GM12872 (cell line): ENCODE measurements at regions not wholly inside any gene's neighbourhood (a gene's known extent, or its start where the extent isn't known, plus 50 kb on each side); places are given as distances from the start of the nearest gene placed in this dataset.

Experiments used
- CTCF ChIP-seq: IDR thresholded peaks from 3 replicates; pipeline ENCODE4 v1.5.1; 2011; ENCODE audit warnings: low read depth, mild to moderate bottlenecking, low read length, moderate library complexity; ENCODE audit not compliant: insufficient read depth

DNA sequence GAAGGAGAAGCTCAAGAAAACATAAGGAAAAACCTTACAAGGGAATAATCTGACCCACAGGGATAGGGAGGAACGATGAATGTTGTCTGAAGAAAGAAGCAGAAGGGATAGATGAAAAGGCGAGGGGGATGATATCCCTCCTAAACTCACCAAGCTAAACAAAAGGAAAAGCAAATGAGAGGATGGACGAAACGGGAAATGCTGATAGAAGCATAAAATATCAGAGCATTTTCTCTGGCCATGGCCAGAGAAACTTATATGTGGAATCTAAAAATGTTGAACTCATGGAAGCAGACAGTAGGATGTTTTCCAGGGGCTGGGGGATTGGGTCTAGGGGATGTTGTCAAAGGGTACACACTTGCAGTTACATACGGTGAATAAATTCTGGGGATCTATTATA is 148.4 kb upstream of the FOXQ1 start:
- no peak for TF ChIP-seq CTCF

DNA sequence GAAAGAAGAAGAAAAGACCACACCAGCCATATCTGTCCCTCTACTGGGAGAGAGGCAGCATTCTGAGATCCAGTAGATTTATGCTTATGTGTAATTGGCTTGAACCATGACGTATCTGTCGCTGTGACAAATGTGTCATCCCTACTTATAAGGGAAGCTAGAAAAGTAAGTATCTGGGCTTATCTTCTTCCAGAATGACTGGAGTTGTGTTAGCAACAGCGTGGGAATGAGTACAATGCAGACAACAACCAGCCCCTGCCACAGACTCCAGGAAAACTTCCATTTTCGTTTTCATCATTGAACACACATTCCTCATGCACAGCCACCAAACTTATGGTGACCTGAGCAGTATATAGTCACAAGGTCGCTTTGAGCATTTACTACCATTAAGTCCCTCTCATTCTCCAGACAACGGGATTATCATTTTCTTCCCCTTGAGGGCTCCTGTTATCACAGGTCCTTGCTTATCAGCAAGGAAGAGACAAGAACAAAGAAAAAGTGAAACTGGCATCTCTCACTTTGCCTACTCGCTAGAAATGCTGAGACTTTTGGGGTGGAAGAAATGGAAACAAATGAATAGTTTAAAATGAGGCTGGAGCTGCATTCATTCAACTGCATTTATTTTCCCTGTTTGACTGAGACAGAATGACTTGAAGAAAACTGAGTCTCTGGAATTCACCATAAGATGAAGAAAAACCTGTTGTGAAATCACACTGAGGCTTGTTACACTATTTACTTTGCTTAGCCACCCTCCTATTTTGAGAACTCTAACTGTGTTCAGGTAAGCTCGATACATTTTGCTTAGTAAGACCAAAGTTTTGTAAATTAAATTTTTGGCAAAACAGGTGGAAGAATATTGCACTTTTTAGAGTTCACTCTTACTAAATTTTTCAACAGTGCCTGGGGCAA is 149.3 kb upstream of the FOXQ1 start:
- TF ChIP-seq CTCF: no peak

- TF ChIP-seq CTCF: no peak
Measured at GRCh38 chr6:1153696-1154245, 158.1 kb upstream of the FOXQ1 start.

GRCh38 chr6:1146500-1146899 is 165.4 kb upstream of the FOXQ1 start:
- no peak for TF ChIP-seq CTCF

DNA sequence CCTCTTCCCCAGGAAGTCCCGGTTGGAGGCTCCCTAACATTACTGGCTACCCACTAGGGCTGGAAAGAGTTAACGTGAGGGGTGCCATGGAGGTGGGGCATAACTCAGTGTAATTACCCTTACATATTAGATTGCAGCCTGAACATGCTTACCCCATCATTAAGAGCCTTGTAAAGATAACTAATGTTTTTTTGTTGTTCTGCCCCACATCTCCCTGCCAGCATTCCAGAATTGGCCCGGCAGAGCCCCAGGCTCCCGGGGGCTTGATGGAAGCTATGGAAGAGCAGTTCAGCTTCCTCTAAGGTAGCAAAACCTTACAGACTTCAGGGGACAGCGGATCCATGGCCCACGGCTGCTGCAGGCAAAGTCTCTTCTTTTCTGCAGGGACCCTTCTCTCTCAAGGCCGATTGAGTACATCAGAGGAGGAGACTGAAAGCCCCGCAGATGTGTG is 166.1 kb upstream of the FOXQ1 start:
- no peak for TF ChIP-seq CTCF

GRCh38 chr6:1144842-1145767 is 166.8 kb upstream of the FOXQ1 start:
- no peak for TF ChIP-seq CTCF

GRCh38 chr6:1143655-1144054 is 168.2 kb upstream of the FOXQ1 start:
- no peak for TF ChIP-seq CTCF
